ENCODE measurements at regions not wholly inside any gene's neighbourhood (a gene's known extent, or its start where the extent isn't known, plus 50 kb on each side); places are given as distances from the start of the nearest gene placed in this dataset.

- TF ChIP-seq, protein P1, sequence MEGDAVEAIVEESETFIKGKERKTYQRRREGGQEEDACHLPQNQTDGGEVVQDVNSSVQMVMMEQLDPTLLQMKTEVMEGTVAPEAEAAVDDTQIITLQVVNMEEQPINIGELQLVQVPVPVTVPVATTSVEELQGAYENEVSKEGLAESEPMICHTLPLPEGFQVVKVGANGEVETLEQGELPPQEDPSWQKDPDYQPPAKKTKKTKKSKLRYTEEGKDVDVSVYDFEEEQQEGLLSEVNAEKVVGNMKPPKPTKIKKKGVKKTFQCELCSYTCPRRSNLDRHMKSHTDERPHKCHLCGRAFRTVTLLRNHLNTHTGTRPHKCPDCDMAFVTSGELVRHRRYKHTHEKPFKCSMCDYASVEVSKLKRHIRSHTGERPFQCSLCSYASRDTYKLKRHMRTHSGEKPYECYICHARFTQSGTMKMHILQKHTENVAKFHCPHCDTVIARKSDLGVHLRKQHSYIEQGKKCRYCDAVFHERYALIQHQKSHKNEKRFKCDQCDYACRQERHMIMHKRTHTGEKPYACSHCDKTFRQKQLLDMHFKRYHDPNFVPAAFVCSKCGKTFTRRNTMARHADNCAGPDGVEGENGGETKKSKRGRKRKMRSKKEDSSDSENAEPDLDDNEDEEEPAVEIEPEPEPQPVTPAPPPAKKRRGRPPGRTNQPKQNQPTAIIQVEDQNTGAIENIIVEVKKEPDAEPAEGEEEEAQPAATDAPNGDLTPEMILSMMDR (IDR thresholded peaks at IDR 0.05; ENCODE audit: low read length), result no peak
- TF ChIP-seq EZH2 (IDR thresholded peaks at IDR 0.05; ENCODE audit: borderline replicate concordance, low read length), result no peak
- Histone ChIP-seq H3K4me1 (ENCODE audit: insufficient read depth, low read length, severe bottlenecking) (no peaks in the 10 kb centered on the region), H3K36me3 (ENCODE audit: insufficient read depth, low read length) (no peaks in the 10 kb centered on the region), H3K27me3 (ENCODE audit: insufficient read depth, low read length) (no peaks in the 10 kb centered on the region), H2AFZ (ENCODE audit: low read length) (no peak overlapping the region), H3K4me2 (ENCODE audit: low read length) (no peak overlapping the region), H3K9ac (ENCODE audit: low read length) (no peak overlapping the region), H3K9me3 (ENCODE audit: low read length) (no peaks in the 10 kb centered on the region), H3K4me3 (ENCODE audit: low read depth, low read length, poor library complexity, severe bottlenecking) (no peak overlapping the region), H3K9me2 (ENCODE audit: low read depth, low read length) (no peaks in the 10 kb centered on the region), H4K20me1 (ENCODE audit: insufficient read depth, low read length) (no peaks in the 10 kb centered on the region), H3F3A (ENCODE audit: insufficient read depth, low read length) (no peaks in the 10 kb centered on the region), H3K79me2 (ENCODE audit: insufficient read depth, low read length) (no peaks in the 10 kb centered on the region), H3K27ac (ENCODE audit: low read depth, low read length, poor library complexity, severe bottlenecking) (no peak overlapping the region)
These were observed 342.1 kb upstream of the NRSN1 start for GRCh38 chr6:23783901-23784300.

DNA sequence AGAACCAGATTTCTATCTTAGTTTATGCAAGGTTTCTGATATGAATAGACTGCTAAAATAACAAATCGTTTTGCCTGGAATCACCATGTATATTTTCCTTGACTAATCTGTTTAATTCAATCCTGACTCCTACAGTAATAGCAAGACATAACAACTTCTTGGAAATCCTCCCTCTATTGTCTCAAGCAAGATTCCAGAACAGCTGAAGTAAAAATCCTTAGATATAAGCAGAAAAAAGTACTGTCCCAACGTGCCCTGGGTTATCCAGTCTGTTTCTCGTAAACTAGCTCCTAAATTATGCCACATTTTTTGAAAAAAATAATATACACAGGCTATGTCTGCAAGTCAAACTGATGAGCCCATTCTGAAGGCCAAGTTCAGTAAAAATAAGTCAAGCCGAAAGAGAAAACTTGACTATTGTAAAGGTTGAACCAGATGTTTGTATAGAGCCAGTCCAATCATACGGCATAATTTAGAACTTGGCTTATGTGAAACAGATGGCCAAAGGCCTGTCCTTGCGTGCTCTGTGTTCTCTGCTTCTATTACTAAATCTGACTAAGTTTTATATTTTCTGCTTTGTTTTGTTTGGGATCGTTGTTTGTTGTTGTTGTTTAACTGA, 341.6 kb upstream of the NRSN1 start:
- no peak overlapping the region for H2AFZ ChIP-seq (ENCODE audit: low read length)

DNA sequence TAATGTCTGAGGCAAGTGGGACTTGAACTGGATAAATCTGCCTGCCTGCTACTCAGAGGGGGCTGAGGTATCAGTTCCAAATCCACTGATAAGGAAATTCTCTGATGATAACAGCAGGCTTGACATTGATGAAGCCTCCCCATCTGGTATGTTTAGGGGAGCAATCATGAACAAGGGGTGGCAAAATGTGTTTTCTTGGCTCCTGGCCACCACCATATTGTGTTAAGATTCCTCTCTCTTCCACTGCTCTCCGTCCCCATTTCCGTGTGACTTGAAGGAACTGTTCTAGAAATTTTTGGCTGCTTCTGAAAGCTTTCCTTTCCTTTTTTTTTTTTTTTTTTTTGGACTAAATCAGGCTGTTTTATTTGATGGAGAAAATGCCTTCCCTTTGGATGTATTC, 335.3 kb upstream of the NRSN1 start:
- Histone ChIP-seq H3K9me3 (ENCODE audit: low read length) (no peaks in the 10 kb centered on the region), H4K20me1 (ENCODE audit: insufficient read depth, low read length) (no peaks in the 10 kb centered on the region), H3K9ac (ENCODE audit: low read length) (no peak overlapping the region), H3K36me3 (ENCODE audit: insufficient read depth, low read length) (no peaks in the 10 kb centered on the region), H3K9me2 (ENCODE audit: low read depth, low read length) (no peaks in the 10 kb centered on the region), H3K27me3 (ENCODE audit: insufficient read depth, low read length) (no peaks in the 10 kb centered on the region), H3K4me3 (ENCODE audit: low read depth, low read length, poor library complexity, severe bottlenecking) (no peak overlapping the region), H2AFZ (ENCODE audit: low read length) (no peak overlapping the region), H3K4me2 (ENCODE audit: low read length) (no peak overlapping the region), H3K79me2 (ENCODE audit: insufficient read depth, low read length) (no peaks in the 10 kb centered on the region), H3F3A (ENCODE audit: insufficient read depth, low read length) (no peaks in the 10 kb centered on the region), H3K27ac (ENCODE audit: low read depth, low read length, poor library complexity, severe bottlenecking) (no peak overlapping the region), H3K4me1 (ENCODE audit: insufficient read depth, low read length, severe bottlenecking) (no peaks in the 10 kb centered on the region)
- TF ChIP-seq, protein P1 (IDR thresholded peaks at IDR 0.05; ENCODE audit: low read length), result no peak
- no peak for TF ChIP-seq EZH2 (IDR thresholded peaks at IDR 0.05; ENCODE audit: borderline replicate concordance, low read length)

More for the DNA sequence above, 341.6 kb upstream of the NRSN1 start:
- Histone ChIP-seq H3K36me3 (ENCODE audit: insufficient read depth, low read length) (no peaks in the 10 kb centered on the region), H3K9me3 (ENCODE audit: low read length) (no peaks in the 10 kb centered on the region), H3K4me2 (ENCODE audit: low read length) (no peak overlapping the region), H3K79me2 (ENCODE audit: insufficient read depth, low read length) (no peaks in the 10 kb centered on the region), H3K27me3 (ENCODE audit: insufficient read depth, low read length) (no peaks in the 10 kb centered on the region), H3K27ac (ENCODE audit: low read depth, low read length, poor library complexity, severe bottlenecking) (no peak overlapping the region), H3K9ac (ENCODE audit: low read length) (no peak overlapping the region), H3K4me1 (ENCODE audit: insufficient read depth, low read length, severe bottlenecking) (no peaks in the 10 kb centered on the region), H3K9me2 (ENCODE audit: low read depth, low read length) (no peaks in the 10 kb centered on the region), H4K20me1 (ENCODE audit: insufficient read depth, low read length) (no peaks in the 10 kb centered on the region), H3F3A (ENCODE audit: insufficient read depth, low read length) (no peaks in the 10 kb centered on the region), H3K4me3 (ENCODE audit: low read depth, low read length, poor library complexity, severe bottlenecking) (no peak overlapping the region)
- TF ChIP-seq, protein P1 (IDR thresholded peaks at IDR 0.05; ENCODE audit: low read length), result no peak
- no peak for TF ChIP-seq EZH2 (IDR thresholded peaks at IDR 0.05; ENCODE audit: borderline replicate concordance, low read length)

All from OCI-LY1 (cell line).